H1 (cell line): ENCODE measurements at regions not wholly inside any gene's neighbourhood (a gene's known extent, or its start where the extent isn't known, plus 50 kb on each side); places are given as distances from the start of the nearest gene placed in this dataset.

Source experiments
- CTCF ChIA-PET: fragments of 300-600 bp; sonication (Branson Sonifier 250); formaldehyde crosslinking; loops from one replicate; lab custom pipeline; 2021; ENCODE audit not compliant: partially characterized antibody; lab: Charles Lee
- POLR2A ChIA-PET: fragments of 300-600 bp; sonication (Branson Sonifier 250); formaldehyde crosslinking; loops from one replicate; lab custom pipeline; 2021; ENCODE audit warnings: inconsistent platforms; ENCODE audit not compliant: partially characterized antibody; lab: Charles Lee
- DNase-seq, 2 experiments: peaks; one replicate each; pipeline versions ENCODE4 v3.0.0 to v3.0.0-alpha.2; 2010 to 2022; ENCODE audit warnings: low spot score in 2 of 2, low read depth in 1 of 2, mixed read lengths in 1 of 2
- FAIRE-seq: peaks from 2 replicates; lab custom pipeline; 2011; peaks lifted over from hg19 to GRCh38; lab: Jason Lieb, UNC
- H2AFZ ChIP-seq: 2 replicates; pipeline ENCODE4 v1.8.1; 2012; ENCODE audit warnings: low read length, inconsistent platforms
- H2AK5ac ChIP-seq: 2 replicates; pipeline ENCODE4 v1.6.1; 2013; ENCODE audit warnings: low read depth, low read length
- H2BK120ac ChIP-seq: replicated peaks from 2 replicates; pipeline ENCODE3; 2013; ENCODE audit warnings: low read depth, low read length, inconsistent platforms
- H2BK12ac ChIP-seq: 2 replicates; pipeline ENCODE4 v1.6.1; 2013; ENCODE audit warnings: low read depth, low read length
- H2BK15ac ChIP-seq: 2 replicates; pipeline ENCODE4 v1.6.1; 2013; ENCODE audit warnings: low read length
- H2BK20ac ChIP-seq: 2 replicates; pipeline ENCODE4 v1.6.1; 2013; ENCODE audit warnings: low read length
- H2BK5ac ChIP-seq: 2 replicates; pipeline ENCODE4 v1.6.1; 2013; ENCODE audit warnings: low read depth, low read length
- H3K14ac ChIP-seq: 2 replicates; pipeline ENCODE4 v1.6.1; 2013; ENCODE audit warnings: inconsistent platforms; ENCODE audit not compliant: insufficient read length
- H3K18ac ChIP-seq: 2 replicates; pipeline ENCODE4 v1.6.1; 2013; ENCODE audit warnings: low read length; ENCODE audit errors: extremely low read depth
- H3K23ac ChIP-seq: 2 replicates; pipeline ENCODE4 v1.6.1; 2013; ENCODE audit warnings: inconsistent platforms; ENCODE audit not compliant: insufficient read length
- H3K23me2 ChIP-seq: 2 replicates; pipeline ENCODE4 v1.6.1; 2013; ENCODE audit warnings: low read depth, low read length
- H3K27ac ChIP-seq: 2 replicates; pipeline ENCODE4 v1.6.1; 2011; ENCODE audit warnings: low read depth, low read length, inconsistent platforms
- H3K27me3 ChIP-seq, 4 experiments: replicated peaks in 1 of 4; 1 replicate in 1 of 4; 2 replicates in 3 of 4; pipeline versions ENCODE4 v1.6.1 to v1.8.1; 2011 to 2013; ENCODE audit warnings: low read length in 3 of 4, mild to moderate bottlenecking in 3 of 4, inconsistent platforms in 2 of 4, mixed read lengths in 2 of 4, moderate library complexity in 1 of 4; ENCODE audit not compliant: control insufficient read depth in 3 of 4, insufficient read depth in 3 of 4; ENCODE audit errors: extremely low read depth in 1 of 4
- H3K36me3 ChIP-seq, 4 experiments: 2 replicates each; pipeline versions ENCODE4 v1.6.1 to v1.8.1; 2011 to 2013; ENCODE audit warnings: mild to moderate bottlenecking in 4 of 4, low read length in 3 of 4, moderate library complexity in 2 of 4, control low read depth in 1 of 4, inconsistent platforms in 1 of 4; ENCODE audit not compliant: insufficient read depth in 4 of 4, control insufficient read depth in 2 of 4
- H3K4ac ChIP-seq: replicated peaks from 2 replicates; pipeline ENCODE3; 2013; ENCODE audit warnings: low read length, low read depth, mixed read lengths, inconsistent platforms; ENCODE audit not compliant: insufficient read length
- H3K4me1 ChIP-seq, 4 experiments: replicated peaks in 1 of 4; 1 replicate in 1 of 4; 2 replicates in 3 of 4; pipeline versions ENCODE4 v1.6.1 to v1.8.1; 2011 to 2013; ENCODE audit warnings: low read length in 3 of 4, inconsistent platforms in 2 of 4, mixed read lengths in 1 of 4; ENCODE audit not compliant: insufficient read depth in 4 of 4, control insufficient read depth in 3 of 4
- H3K4me2 ChIP-seq, 2 experiments: 2 replicates each; pipeline versions ENCODE4 v1.6.1 to v1.8.1; 2011 to 2013; ENCODE audit warnings: low read depth in 2 of 2, low read length in 2 of 2, control low read depth in 1 of 2, inconsistent platforms in 1 of 2, mild to moderate bottlenecking in 1 of 2; ENCODE audit not compliant: insufficient read depth in 1 of 2
- H3K4me3 ChIP-seq, 4 experiments: fragments of 200-600, 300-600 bp in 1 of 4; sonication (generic), shearing (Covaris generic), sonication (Bioruptor Twin) in 1 of 4; 2 replicates each; pipeline versions ENCODE4 v1.5.1 to v1.8.1; 2011 to 2016; ENCODE audit warnings: low read length in 4 of 4, low read depth in 3 of 4, control low read depth in 2 of 4, inconsistent platforms in 2 of 4, mild to moderate bottlenecking in 2 of 4, mixed read lengths in 1 of 4, moderate library complexity in 1 of 4; ENCODE audit not compliant: insufficient read depth in 2 of 4; ENCODE audit errors: extremely low read depth in 1 of 4
- H3K56ac ChIP-seq: replicated peaks from 2 replicates; pipeline ENCODE3; 2013; ENCODE audit warnings: low read depth, mild to moderate bottlenecking, mixed read lengths, low read length, inconsistent platforms; ENCODE audit not compliant: insufficient read length
- H3K79me1 ChIP-seq: 2 replicates; pipeline ENCODE4 v1.6.1; 2013; ENCODE audit warnings: low read depth, low read length, control low read depth
- H3K79me2 ChIP-seq, 2 experiments: 2 replicates each; pipeline versions ENCODE4 v1.6.1 to v1.8.1; 2012 to 2013; ENCODE audit warnings: low read length in 2 of 2, mild to moderate bottlenecking in 2 of 2, inconsistent platforms in 1 of 2; ENCODE audit not compliant: insufficient read depth in 2 of 2, control insufficient read depth in 1 of 2
- H3K9ac ChIP-seq, 4 experiments: replicated peaks in 1 of 4; 1 replicate in 1 of 4; 2 replicates in 3 of 4; pipeline versions ENCODE4 v1.6.1 to v1.8.1; 2011 to 2013; ENCODE audit warnings: low read depth in 3 of 4, low read length in 3 of 4, control low read depth in 2 of 4, mild to moderate bottlenecking in 2 of 4, moderate library complexity in 2 of 4, inconsistent platforms in 1 of 4; ENCODE audit errors: extremely low read depth in 1 of 4
- H3K9me3 ChIP-seq, 2 experiments: 2 replicates each; pipeline versions ENCODE4 v1.6.1 to v1.8.1; 2012 to 2013; ENCODE audit warnings: mild to moderate bottlenecking in 2 of 2, moderate library complexity in 2 of 2, control low read depth in 1 of 2, inconsistent platforms in 1 of 2, low read depth in 1 of 2, low read length in 1 of 2, mixed read lengths in 1 of 2; ENCODE audit not compliant: insufficient read depth in 2 of 2
- H4K20me1 ChIP-seq, 2 experiments: replicated peaks in 1 of 2; 2 replicates each; pipeline versions ENCODE3 to v1.8.1; 2011 to 2013; ENCODE audit warnings: inconsistent platforms in 2 of 2, low read length in 2 of 2, mild to moderate bottlenecking in 1 of 2; ENCODE audit not compliant: insufficient read depth in 2 of 2, control insufficient read depth in 1 of 2
- H4K5ac ChIP-seq: 2 replicates; pipeline ENCODE4 v1.6.1; 2013; ENCODE audit warnings: low read length, low read depth, mixed read lengths, inconsistent platforms; ENCODE audit not compliant: insufficient read length
- H4K8ac ChIP-seq: 2 replicates; pipeline ENCODE4 v1.8.0; 2013; ENCODE audit warnings: mild to moderate bottlenecking, moderate library complexity, low read length, inconsistent platforms; ENCODE audit not compliant: insufficient read depth; ENCODE audit errors: extremely low read depth
- H4K91ac ChIP-seq: replicated peaks from 2 replicates; pipeline ENCODE3; 2013; ENCODE audit warnings: low read length, mixed read lengths, inconsistent platforms; ENCODE audit not compliant: insufficient read length
- CEBPB ChIP-seq: IDR thresholded peaks from 2 replicates; pipeline ENCODE4 v1.6.1; 2012; ENCODE audit warnings: low read depth, low read length
- CTCF ChIP-seq, 3 experiments: IDR thresholded peaks; 1 replicate in 2 of 3; 2 replicates in 1 of 3; pipeline versions ENCODE4 v1.5.1 to v1.6.1; 2011; ENCODE audit warnings: low read length in 3 of 3, mild to moderate bottlenecking in 3 of 3, inconsistent platforms in 2 of 3, low read depth in 1 of 3, moderate library complexity in 1 of 3; ENCODE audit not compliant: insufficient read depth in 1 of 3; ENCODE audit errors: control extremely low read depth in 1 of 3
- MAX ChIP-seq: IDR thresholded peaks from 2 replicates; pipeline ENCODE4 v1.6.1; 2012; ENCODE audit warnings: inconsistent platforms
- RAD21 ChIP-seq, 2 experiments: IDR thresholded peaks in 1 of 2; conservative IDR thresholded peaks in 1 of 2; 2 replicates each; pipeline ENCODE4 v1.6.1; 2011; ENCODE audit warnings: low read depth in 2 of 2, low read length in 2 of 2, improper control_type of control experiment in 1 of 2, inconsistent platforms in 1 of 2, mild to moderate bottlenecking in 1 of 2, moderate library complexity in 1 of 2
- SRF ChIP-seq: IDR thresholded peaks from 2 replicates; pipeline ENCODE4 v1.6.1; 2011; ENCODE audit warnings: mild to moderate bottlenecking, low read depth, low read length, moderate library complexity
- TBP ChIP-seq: IDR thresholded peaks from 2 replicates; pipeline ENCODE4 v1.6.1; 2011; ENCODE audit warnings: low read depth, low read length, improper control_type of control experiment
- WGBS, 2 experiments: shearing (Covaris generic) in 1 of 2; methylation state at CpG; one replicate each; pipeline versions ENCODE4 v1.1.6 to v1.1.7; 2013 to 2015; ENCODE audit warnings: low lambda C conversion rate in 2 of 2, mixed read lengths in 2 of 2, inconsistent platforms in 1 of 2, low coverage in 1 of 2, missing lambda C conversion rate in 1 of 2; ENCODE audit not compliant: insufficient replicate concordance in 2 of 2, insufficient coverage in 1 of 2, insufficient read length in 1 of 2; ENCODE audit errors: extremely low coverage in 1 of 2, missing lambda C conversion rate in 1 of 2; 5-methylcytosine and 5-hydroxymethylcytosine counted together

GRCh38 chr5:159441441-159441840 is 111.2 kb upstream of the IL12B start:
- ChIA-PET POLR2A (no interaction called here), CTCF (interaction anchor here (0.6 to 5.4 kb wide), 49 partner anchors 9 to 581 kb away, joined by 3 to 74 read pairs (median 4); partner anchors contain the start of gene ADRA1B)
- no peak overlapping the region for H3K56ac ChIP-seq
- H3K27me3 ChIP-seq: no peaks in the 10 kb centered on the region
- TF ChIP-seq CTCF (IDR thresholded peaks at IDR 0.05; ENCODE audit: control extremely low read depth in 1 of 3, insufficient read depth in 1 of 3, low read depth in 1 of 3, low read length in 3 of 3): peak; percentile 51 to 72 (median 57)
- TF ChIP-seq MAX: 0 out of 2 replicates have a peak, but pooled peaks have one; percentile 13
- no peak for TF ChIP-seq CEBPB
- TF ChIP-seq TBP: no peak
- TF ChIP-seq RAD21 (IDR thresholded peaks at IDR 0.05 in 1 of 2, conservative IDR thresholded peaks at IDR 0.05 in 1 of 2; ENCODE audit: low read depth in 2 of 2, low read length in 2 of 2): peak; percentile 73 to 76
- TF ChIP-seq SRF: no peak
- no peak overlapping the region for H3K4me2 ChIP-seq
- peaks cover 0 to 10% (median 2%) of the 10 kb centered on the region in 4 experiments; a peak in 4 of 7 replicates for H3K4me1 ChIP-seq
- H3K4ac ChIP-seq: no peak overlapping the region
- no peak overlapping the region for H2BK12ac ChIP-seq
- no peaks in the 10 kb centered on the region for H3K36me3 ChIP-seq
- FAIRE-seq (peak; percentile 45), DNase-seq (peak; percentile 38 to 63)
- H2AFZ ChIP-seq: no peak overlapping the region
- no peak overlapping the region for H3K18ac ChIP-seq
- H3K27ac ChIP-seq: no peak overlapping the region
- no peaks in the 10 kb centered on the region for H4K20me1 ChIP-seq
- H4K8ac ChIP-seq: no peak overlapping the region
- no peak overlapping the region for H4K91ac ChIP-seq
- WGBS, 2 experiments: 78% methylated on average over 3 of the region's 3 CpGs; no CpG with 5 or more reads in 1 of the 2 experiments
- no peak overlapping the region for H3K4me3 ChIP-seq
- H3K79me1 ChIP-seq: no peaks in the 10 kb centered on the region
- H2BK5ac ChIP-seq: no peak overlapping the region
- H2BK15ac ChIP-seq: no peak overlapping the region
- H3K14ac ChIP-seq: no peak overlapping the region
- H3K23ac ChIP-seq: no peak overlapping the region
- H2AK5ac ChIP-seq: no peak overlapping the region
- no peak overlapping the region for H2BK120ac ChIP-seq
- no peak overlapping the region for H4K5ac ChIP-seq
- H3K23me2 ChIP-seq: no peaks in the 10 kb centered on the region
- H2BK20ac ChIP-seq: no peak overlapping the region
- H3K79me2 ChIP-seq: no peaks in the 10 kb centered on the region
- H3K9ac ChIP-seq: no peak overlapping the region
- no peaks in the 10 kb centered on the region for H3K9me3 ChIP-seq
